Keratinocyte (primary cell): ENCODE measurements at regions not wholly inside any gene's neighbourhood (a gene's known extent, or its start where the extent isn't known, plus 50 kb on each side); places are given as distances from the start of the nearest gene placed in this dataset.

Experiments
- CTCF ChIP-seq, 3 experiments: IDR thresholded peaks in 1 of 3; conservative IDR thresholded peaks in 1 of 3; optimal IDR thresholded peaks in 1 of 3; 2 replicates in 2 of 3; 3 replicates in 1 of 3; pipeline versions ENCODE3 to v1.5.1; 2011; ENCODE audit warnings: low read length in 3 of 3, mild to moderate bottlenecking in 3 of 3, moderate library complexity in 2 of 3, control low read depth in 1 of 3, inconsistent platforms in 1 of 3; ENCODE audit not compliant: insufficient read depth in 2 of 3; ENCODE audit errors: extremely low read depth in 1 of 3
- EZH2 ChIP-seq: IDR thresholded peaks from one replicate; pipeline ENCODE4 v1.6.1; 2012; ENCODE audit warnings: inconsistent platforms, mild to moderate bottlenecking, low read length, moderate library complexity

DNA sequence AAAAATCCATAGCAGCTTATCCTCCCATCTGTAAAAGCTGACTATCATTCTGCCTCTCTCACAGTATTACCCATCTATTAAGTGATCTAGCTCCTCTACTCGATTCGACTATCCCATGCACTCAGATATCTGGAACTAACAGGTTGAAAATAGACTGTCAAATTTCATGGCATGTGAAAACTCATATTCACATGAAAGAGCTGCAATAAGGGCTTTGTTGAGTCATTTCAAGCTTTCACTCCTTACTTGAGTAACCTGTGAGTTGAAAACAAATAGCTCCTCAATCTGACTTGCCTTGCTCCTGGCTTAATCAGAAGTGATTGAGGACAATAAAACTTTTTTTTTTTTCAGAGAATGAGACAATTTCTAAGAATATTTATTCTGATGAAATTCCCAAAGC lies 192.4 kb upstream of the ERBB4 start:
- TF ChIP-seq CTCF (optimal IDR thresholded peaks at IDR 0.05 in 1 of 3, IDR thresholded peaks at IDR 0.05 in 1 of 3, conservative IDR thresholded peaks at IDR 0.05 in 1 of 3; ENCODE audit: extremely low read depth in 1 of 3, insufficient read depth in 2 of 3, low read length in 3 of 3) (no peak), EZH2 (no peak)
